Daoy (cell line): ENCODE measurements at regions not wholly inside any gene's neighbourhood (a gene's known extent, or its start where the extent isn't known, plus 50 kb on each side); places are given as distances from the start of the nearest gene placed in this dataset.
A peak's percentile ranks its signal among the peaks of the same experiment; 100 is the strongest.

ENCODE experiments used
- DNase-seq: peaks from one replicate; pipeline ENCODE4 v3.0.0-alpha.2; 2015; ENCODE audit warnings: low read depth

DNA sequence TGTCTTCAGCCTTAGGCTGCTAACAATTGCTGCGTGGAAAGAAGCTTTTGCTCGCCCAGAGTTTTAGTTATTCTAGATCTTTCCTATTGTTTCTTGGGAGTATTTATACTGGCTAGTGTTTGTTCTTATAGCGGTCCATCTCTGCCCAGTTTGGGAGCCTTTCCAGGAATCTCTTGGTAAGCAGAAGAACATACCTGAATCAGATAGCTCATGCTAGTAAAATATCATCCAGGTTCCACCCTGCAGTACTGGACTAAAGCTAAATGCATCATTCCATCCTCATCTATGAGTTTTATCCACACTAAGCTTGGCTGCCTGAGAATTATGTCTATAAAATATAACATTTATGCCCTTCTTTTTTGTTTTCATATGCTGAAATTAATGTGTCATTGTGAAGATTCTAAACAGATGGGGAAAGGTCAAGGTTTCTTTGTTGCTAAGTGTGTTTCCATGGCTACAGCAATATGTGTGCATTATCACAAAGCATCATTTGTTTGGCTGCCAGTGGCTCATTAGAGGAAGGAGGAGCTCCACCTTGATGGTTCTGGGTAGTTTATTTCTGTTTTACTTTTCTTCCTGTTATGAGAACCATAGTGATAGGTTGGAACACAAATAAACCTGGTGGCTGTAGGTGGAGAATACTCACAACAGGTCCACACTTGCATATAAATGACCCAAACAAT lies 182.8 kb downstream of the PIK3C3 start:
- no peak for DNase-seq

- no peak for DNase-seq
Measured at GRCh38 chr18:42141439-42141838, 186.4 kb downstream of the PIK3C3 start.

DNA sequence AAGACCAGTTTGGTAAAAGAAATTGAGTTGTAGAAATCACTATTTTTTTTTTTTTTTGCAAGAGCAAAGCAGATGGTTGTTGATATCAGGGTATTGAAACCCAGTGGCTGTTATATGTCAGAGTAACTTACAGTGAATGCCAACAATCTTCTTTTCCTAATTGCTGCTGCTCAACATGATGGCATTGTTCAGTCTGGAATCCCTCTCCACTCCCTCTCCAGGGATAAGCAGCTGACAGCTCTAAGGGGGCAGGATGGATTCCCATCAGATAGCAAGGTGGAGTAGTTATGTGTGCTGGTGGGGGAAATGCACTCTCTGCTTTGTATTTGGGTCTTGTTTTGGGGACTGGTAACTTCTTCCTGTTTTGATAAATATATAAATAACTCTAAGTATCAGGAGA lies 200.0 kb downstream of the PIK3C3 start:
- DNase-seq: no peak

- DNase-seq: no peak
Measured at GRCh38 chr18:42156281-42156680, 201.2 kb downstream of the PIK3C3 start.

- no peak for DNase-seq
Measured at GRCh38 chr18:42157420-42157819, 202.4 kb downstream of the PIK3C3 start.

- no peak for DNase-seq
Measured at GRCh38 chr18:42157878-42158277, 202.8 kb downstream of the PIK3C3 start.

GRCh38 chr18:42159146-42159545 lies 204.1 kb downstream of the PIK3C3 start:
- no peak for DNase-seq

DNA sequence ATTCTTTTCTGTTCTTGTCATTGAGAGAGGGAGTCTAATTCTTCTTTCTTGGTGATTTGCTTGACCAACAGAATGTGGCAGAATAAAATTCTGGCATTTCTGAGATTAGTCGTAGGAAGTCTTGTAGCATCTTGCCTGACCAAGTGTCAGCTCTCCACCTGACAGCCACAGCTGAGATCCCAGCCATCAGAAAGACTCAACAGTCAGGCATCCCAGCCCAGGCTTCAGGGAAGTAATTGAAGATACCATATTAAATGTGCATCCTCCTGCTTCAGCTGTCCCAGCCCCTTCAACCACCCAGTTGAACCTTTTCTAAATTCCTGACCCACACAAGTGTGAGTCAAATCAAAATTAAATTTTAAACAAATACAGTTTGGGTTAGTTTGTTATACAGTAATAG lies 208.3 kb downstream of the PIK3C3 start:
- DNase-seq: no peak

GRCh38 chr18:42164556-42164955 lies 209.5 kb downstream of the PIK3C3 start:
- no peak for DNase-seq

- no peak for DNase-seq
Measured at GRCh38 chr18:42165922-42166513, 211.0 kb downstream of the PIK3C3 start.

DNA sequence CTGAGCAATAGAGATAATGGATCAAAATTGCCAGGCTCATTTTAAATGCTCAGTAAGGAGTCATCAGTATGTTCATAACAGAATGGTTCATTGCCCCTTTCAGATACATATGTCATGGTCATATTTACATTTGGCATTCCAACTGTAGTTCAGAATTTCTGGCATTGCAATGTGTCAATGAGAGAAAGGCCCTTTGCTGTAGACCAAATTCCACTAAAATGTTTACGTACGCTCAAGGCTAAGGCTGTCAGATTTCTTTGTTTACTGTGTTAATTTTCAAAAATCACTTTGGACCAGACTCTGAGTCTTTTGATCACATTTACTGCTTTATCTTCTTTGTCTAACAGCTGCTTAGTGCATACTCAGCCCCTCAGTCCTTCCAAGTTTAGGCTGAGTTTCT lies 213.5 kb downstream of the PIK3C3 start:
- DNase-seq: no peak

DNA sequence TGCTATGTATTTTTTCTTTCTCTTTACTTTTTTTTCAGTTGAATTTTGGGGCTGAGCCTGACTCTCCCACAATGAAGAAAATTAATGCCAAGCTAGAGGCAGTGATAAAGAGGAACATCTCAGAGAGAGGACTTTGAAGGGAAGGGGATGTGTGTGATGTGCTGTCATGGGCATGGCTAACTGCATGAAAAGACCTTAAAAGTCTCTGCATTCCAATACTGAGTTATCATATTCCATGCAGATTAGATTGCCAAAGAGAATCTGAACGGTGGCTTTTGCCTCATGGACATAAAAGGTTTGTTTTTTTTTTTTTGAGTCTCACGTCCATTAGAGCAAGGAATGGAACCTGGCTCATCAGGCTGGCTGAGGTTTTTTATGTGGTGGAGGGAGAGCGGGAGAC lies 213.9 kb downstream of the PIK3C3 start:
- no peak for DNase-seq

DNA sequence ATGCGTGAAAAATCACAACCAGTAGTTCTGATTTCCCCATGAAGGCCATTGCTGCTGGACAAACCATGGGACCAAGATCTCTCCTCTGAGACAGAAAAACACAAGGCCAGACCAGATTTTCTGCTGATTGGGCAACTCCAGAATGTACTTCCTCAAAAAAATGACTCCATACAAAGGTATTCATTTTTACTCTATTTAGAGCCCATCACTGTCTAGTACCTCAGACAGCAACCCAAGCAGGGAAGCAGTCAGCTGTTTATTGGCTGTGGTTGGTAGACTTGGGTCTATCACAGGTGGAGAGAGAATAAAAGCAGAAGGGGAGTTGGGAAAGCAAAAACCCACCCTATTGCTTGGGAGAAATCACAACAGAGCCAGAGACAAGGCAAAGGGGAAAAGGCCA lies 219.9 kb downstream of the PIK3C3 start:
- no peak for DNase-seq

DNA sequence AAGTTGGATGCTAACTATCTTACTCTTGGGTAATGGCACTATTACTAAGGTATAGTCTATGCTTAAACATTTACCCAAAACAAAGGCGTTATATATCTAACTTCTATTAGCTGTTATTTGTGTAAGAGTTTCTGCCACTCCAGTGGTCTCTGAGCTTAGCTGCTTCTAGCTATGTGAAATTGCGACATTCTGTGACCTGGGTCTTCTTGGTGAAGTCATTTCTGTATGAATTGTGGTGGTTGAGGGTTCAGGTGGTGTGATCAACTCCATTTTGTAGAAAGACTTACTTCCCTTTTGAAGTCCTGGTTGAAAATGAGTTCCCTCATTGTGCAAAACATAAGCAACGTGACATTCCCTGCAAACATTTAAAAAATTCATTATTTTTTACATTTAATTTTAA lies 221.6 kb downstream of the PIK3C3 start:
- no peak for DNase-seq

DNA sequence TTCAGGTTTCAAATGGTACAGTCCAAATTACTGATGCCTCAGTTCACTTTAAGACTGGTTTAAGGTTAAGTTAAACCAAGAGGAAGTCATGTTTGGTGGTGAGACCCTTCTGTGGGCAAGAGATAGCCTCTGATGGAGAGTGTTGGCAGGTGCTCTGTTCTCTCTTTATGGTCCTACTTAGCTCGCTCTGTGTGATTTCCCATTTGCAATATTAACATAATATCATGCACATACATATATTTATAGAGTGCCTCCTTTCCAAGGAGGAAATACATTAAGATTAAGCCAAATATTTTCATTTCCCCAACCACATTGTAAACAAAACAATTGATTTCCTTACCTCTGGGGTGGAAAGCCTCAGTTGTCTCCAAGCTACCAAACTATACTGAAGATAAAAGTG lies 222.4 kb downstream of the PIK3C3 start:
- no peak for DNase-seq

GRCh38 chr18:42178376-42179080 lies 223.5 kb downstream of the PIK3C3 start:
- DNase-seq: no peak

DNA sequence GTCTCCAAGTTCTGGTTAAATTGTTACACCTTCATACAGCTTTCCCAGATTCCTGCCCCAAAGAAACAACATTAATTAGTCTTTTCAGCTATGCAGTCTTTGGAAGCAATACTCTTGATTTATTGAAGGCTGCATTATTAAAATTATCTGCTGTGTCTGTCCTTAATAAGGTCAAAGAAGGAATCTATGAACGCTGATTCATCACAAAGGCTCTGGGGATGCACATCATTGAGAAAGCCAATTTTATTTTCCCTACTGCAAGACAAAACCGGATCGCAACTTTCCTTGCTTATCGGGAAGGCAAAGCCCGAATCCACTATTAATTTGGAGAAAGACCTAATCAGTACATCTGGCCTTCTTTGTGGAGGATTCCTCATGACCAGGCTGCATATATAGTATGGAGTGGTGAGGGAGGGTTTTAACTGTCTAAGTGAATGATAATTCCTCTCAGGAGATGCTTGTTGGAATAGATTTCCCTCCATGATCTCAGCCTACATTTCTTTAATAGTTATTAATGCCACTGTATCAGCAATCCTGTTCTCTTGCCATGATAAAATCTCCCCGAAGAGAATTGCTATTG lies 224.6 kb downstream of the PIK3C3 start:
- DNase-seq: no peak

DNA sequence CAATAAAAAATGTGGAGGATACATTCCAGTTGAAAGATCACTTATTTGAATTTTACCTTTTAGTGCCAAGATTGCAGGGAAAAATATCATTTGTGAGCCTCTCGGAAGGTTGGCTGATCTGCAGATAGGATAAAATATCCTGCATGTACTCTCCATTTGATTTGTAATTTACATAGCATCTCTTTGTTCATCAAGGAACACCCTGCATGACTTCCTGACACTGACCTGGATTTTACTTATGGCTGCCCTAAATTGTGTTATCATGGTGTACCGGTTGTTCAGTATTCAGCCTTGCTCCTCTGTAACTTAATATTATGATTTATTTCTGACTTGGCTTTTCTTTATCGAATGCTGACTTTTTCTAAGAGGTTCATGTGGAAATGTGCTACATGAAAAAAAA lies 226.4 kb downstream of the PIK3C3 start:
- DNase-seq: no peak

GRCh38 chr18:42182728-42183700 lies 228.0 kb downstream of the PIK3C3 start:
- no peak for DNase-seq

- peak; percentile 8 for DNase-seq
Measured at GRCh38 chr18:42183746-42184145, 228.7 kb downstream of the PIK3C3 start.

DNA sequence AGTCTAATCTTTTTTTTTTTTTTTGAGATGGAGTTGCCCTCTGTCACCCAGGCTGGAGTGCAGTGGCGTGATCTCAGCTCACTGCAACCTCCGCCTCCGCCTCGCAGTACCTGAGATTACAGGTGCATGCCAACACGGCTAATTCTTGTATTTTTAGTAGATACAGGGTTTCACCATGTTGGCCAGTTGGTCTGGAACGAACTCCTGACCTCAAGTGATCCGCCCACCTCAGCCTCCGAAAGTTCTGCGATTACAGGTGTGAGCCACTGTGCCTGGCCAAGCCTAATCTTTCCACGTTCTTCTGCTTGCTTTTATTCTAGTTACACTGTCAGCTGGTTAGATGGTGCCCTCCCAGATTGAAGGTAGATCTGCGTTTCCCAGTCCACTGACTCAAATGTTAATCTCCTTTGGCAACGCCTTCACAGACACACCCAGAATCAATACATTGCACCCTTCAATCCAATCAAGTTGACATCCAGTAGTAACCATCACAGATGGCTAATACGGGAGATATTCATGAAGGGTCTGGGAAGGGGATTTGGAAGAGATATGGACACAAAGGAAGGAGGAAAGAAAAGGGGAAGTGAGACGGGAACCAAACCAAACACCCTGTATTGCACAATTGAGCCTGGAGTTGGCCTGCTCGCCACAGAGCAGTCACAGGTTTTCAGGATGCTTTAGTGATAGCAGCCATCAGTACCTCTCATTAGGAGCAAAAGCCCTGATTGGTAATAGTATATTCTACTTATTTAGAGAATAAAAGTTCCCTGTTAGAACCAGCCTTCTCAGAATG lies 229.8 kb downstream of the PIK3C3 start:
- DNase-seq: no peak
